NCI-H82 treated with DMSO at 0.1 percent for 48 hours (cell line): ENCODE measurements at regions not wholly inside any gene's neighbourhood (a gene's known extent, or its start where the extent isn't known, plus 50 kb on each side); places are given as distances from the start of the nearest gene placed in this dataset.
"Not testable (repeated sequence)": the region's sequence is repeated elsewhere in the genome, so short reads cannot be mapped to it uniquely, and the experiment has no call there.

Source experiments
- DNase-seq: peaks from one replicate; lab custom pipeline; 2025; ENCODE audit not compliant: unreplicated experiment; lab: John Stamatoyannopoulos, UW

DNA sequence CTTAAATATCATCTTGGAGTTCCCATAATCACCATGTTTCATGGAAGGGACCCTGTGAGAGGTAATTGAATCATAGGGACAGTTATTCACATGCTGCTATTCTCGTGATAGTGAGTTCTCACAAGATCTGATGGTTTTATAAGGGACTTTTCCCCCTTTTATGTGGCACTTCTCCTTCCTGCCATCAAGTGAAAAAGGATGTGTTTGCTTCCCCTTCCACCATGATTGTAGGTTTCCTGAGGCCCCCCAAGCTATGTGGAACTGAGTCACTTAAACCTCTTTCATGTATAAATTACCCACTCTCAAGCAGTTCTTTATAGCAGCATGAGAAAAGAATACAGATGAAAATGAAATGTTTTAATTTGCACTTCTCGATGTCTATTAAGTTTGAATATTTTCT, 112.0 kb downstream of the ZNF648 start:
- DNase-seq, result no peak

DNA sequence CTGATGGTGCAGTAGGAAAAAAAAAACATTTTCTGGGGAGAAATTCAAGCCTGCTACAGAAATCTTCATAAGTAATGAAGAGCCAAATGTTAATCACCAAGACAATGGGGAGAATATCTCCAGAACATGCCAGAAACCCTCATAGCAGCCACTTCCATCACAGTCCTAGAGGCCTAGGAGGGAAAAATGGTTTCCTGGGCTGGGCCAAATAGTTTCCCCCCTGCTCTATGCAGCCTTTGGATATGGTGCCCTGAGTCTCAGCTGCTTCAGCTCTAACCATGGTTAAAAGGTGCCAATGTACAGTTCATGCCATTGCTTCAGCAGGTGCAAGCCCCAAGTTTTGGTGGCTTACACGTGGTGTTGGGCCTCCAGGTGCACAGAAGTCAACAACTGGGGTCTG, 113.1 kb downstream of the ZNF648 start:
- no peak for DNase-seq

DNA sequence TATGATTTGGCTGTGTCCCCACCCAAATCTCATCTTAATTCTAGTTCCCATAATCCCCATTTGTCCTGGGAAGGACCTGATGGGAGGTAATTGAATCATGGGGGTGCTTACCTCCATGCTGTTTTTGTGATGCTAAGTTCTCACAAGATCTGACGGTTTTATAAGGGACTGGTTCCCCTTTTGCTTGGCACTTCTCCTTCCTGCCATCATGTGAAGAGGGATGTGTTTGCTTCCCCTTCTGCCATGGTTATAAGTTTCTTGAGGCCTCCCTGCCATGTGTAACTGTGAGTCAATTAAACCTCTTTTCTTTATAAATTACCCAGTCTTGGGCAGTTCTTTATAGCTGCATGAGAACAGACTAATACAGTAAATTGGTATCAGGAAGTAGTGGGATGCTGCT, 114.1 kb downstream of the ZNF648 start:
- no peak for DNase-seq

DNA sequence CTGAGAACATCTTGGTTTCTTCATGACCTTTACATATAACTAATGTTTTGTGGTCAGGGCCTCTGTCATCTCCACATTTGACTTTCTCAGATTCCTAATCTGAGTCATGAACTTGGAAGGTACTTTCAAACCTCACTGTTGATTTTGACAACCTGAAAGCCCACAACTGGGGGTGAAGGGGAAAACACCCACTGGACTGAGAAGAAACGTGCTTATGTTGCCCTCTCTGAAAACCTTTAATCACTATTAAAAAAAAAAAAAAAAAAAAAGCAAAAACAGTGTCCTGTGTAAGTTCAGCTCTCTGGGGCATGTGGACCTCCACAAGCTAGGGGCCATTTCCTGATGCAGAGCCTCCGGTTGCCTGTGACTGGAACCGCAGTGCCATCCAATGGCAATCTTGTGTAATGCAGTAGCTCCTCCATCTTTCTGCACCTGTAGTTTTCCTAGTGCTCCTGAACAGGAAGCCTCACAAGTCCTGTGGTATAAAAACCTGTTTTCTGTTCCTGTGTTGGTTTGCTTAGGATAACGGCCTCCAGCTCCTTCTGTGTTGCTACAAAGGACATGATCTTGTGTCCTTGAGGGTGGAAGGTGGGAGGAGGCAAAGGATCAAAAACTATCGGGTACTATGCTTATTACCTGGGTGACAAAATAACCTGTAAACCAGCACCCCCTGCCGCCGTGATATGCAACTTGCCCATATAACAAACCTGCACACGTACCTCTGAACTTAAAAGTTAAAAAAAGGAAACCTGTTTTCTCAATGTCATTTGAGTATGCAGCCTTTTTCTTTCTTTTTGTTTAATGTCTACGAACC, 124.5 kb downstream of the ZNF648 start:
- DNase-seq, result peak; percentile 82

GRCh38 chr1:181936269-181936668, 125.2 kb downstream of the ZNF648 start:
- DNase-seq, result no peak

DNA sequence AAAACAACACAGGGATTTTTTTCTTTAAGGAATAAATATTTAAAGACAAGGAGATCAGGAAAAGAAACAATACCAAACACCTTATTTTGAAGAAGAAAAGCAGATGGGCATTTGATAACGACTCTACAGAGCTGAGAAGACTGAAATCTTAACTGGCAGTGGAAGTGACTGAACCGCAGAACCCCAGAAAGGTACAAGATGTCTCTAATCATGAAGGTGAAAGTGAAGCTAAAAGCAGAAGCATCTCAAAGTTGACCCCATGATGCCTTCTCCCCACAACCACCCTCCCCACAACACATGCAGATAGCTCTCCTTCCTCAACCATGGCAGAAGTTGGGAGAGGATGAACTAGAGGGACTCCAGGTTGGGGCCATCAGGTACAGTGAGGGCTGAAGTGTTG, 129.6 kb downstream of the ZNF648 start:
- DNase-seq, result no peak

- no peak for DNase-seq
Measured at GRCh38 chr1:181930187-181930586, 131.3 kb downstream of the ZNF648 start.

- no peak for DNase-seq
Measured at GRCh38 chr1:181926697-181927096, 134.8 kb downstream of the ZNF648 start.

- not testable (repeated sequence) for DNase-seq
Measured at GRCh38 chr1:181924034-181924433, 137.5 kb downstream of the ZNF648 start.

- DNase-seq, result no peak
Measured at GRCh38 chr1:181919542-181919941, 142.0 kb downstream of the ZNF648 start.

- no peak for DNase-seq
Measured at GRCh38 chr1:181918880-181919525, 142.5 kb downstream of the ZNF648 start.

DNA sequence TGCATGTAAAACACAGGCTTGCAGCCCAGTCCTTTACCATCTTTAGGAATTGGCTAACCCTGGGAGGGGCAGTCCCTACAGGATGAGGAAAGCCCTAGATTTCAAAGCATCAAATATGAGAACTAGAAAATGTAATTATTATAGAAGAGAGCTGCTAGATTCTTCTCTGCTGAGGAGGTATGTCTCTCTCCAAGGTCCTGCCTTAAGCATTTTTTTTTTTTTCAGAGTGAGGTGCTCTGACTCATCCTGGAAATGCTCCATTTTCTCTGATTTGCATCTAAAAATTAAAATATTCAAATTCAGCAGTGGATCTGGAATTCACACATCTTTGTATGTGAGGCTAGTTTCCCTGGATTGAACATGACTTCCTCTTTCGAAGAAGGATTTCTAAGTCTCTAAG, 149.8 kb downstream of the ZNF648 start:
- DNase-seq, result no peak

DNA sequence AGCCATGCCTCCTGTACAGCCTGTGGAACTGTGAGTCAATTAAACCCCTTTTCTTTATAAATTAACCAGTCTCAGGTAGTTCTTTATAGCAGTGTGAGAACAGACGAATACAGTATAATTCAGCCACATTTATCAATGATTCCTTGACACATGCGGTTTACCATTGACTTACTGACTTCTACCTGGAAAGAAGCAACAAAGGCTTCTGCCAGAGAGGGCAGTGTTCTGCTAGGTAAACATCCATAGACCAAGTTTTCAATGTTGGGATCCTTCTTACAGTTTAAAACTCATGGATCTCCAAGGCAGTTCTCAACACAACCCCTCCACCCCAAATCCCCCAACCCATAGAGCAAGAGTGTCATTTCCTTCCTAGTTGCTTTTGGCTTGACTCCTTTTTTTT, 150.6 kb downstream of the ZNF648 start:
- no peak for DNase-seq

DNA sequence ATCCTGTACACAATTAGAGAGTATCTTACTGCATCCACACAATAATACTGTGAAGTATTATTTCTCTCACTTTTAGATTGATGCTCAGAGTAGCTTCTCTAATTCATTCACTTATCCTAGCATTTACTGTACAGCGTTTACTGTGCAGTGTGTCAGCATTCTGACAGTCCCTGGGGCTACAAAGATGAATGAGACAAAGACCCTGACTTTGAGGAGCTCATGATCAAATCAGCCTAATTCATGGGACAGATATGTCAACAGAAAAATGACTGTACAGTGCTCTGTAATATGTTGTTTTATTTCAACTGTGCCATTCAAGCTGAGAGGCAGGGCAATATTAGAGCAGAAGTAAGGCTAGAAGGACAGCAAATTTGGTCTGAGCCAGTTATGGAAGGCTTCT, 152.5 kb downstream of the ZNF648 start:
- no peak for DNase-seq

DNA sequence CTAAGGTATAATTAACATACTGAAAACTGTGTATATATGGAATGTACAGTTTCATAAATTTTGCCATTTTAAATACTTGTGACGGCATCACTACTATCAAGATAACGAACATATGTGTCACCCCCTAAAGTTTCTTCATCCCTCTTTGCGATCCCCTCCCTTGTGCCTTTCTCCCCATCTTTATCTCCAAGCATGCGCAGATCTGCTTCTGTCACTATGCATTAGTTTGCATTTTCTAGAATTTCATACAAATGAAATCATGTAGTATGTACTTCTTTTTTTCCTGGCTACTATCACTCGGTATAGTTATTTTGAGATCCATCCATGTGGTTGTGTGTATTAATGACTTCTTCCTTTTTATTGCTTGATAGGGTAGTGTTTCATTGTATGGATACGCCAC, 154.9 kb downstream of the ZNF648 start:
- no peak for DNase-seq

GRCh38 chr1:181905944-181906597, 155.4 kb downstream of the ZNF648 start:
- DNase-seq, result no peak

- DNase-seq, result no peak
Measured at GRCh38 chr1:181898773-181899172, 162.7 kb downstream of the ZNF648 start.

DNA sequence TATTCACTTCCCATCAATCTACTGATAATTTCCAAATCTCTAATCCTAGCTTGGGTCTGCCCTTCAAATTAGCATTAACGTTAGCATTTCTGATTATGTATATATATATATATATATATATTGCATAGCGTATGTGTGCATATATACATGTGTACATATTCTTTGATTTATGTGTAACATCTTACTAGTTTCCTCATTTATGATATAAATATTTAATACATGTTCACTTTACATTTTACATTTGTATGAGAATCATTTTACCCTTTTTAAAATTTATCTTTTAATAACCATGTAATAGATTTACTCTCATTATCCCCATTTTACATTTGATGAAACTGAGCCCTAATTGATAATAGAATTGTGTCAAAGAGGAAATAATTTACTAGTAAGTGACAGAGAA, 164.7 kb downstream of the ZNF648 start:
- no peak for DNase-seq

GRCh38 chr1:181894439-181894859, 167.1 kb downstream of the ZNF648 start:
- no peak for DNase-seq

GRCh38 chr1:181893937-181894336, 167.6 kb downstream of the ZNF648 start:
- DNase-seq, result no peak

GRCh38 chr1:181893150-181893549, 168.4 kb downstream of the ZNF648 start:
- not testable (repeated sequence) for DNase-seq

GRCh38 chr1:181872562-181872961, 188.9 kb downstream of the ZNF648 start:
- no peak for DNase-seq
